SK-N-SH treated with all-trans-retinoic acid at 6 μM for 48 hours (cell line): ENCODE measurements at regions not wholly inside any gene's neighbourhood (a gene's known extent, or its start where the extent isn't known, plus 50 kb on each side); places are given as distances from the start of the nearest gene placed in this dataset.

ENCODE experiments used
- ATAC-seq: fragments of 200-7000 bp; cut with Tn5 transposase; 3 replicates; pipeline ENCODE4 v1.9.1; 2020; ENCODE audit warnings: mild to moderate bottlenecking, moderate library complexity
- ARNTL ChIP-seq: fragments of 450-650 bp; formaldehyde crosslinking; IDR thresholded peaks from 2 replicates; pipeline ENCODE4 v1.5.0; 2020; ENCODE audit warnings: low read depth, mild to moderate bottlenecking, moderate library complexity, borderline replicate concordance
- BACH2 ChIP-seq: fragments of 250-450 bp; sonication (Bioruptor Pico); IDR thresholded peaks from 2 replicates; pipeline ENCODE4 v1.9.0; 2021; ENCODE audit warnings: mild to moderate bottlenecking, borderline replicate concordance
- CREB5 ChIP-seq: fragments of 250-450 bp; sonication (Bioruptor Pico); IDR thresholded peaks from 2 replicates; pipeline ENCODE4 v1.5.1; 2020; ENCODE audit warnings: low read depth, mild to moderate bottlenecking, moderate library complexity
- CSDC2 ChIP-seq: fragments of 250-450 bp; sonication (Bioruptor Pico); IDR thresholded peaks from 2 replicates; pipeline ENCODE4 v1.5.0; 2020; ENCODE audit warnings: mild to moderate bottlenecking, moderate library complexity
- CSRNP3 ChIP-seq: fragments of 250-450 bp; sonication (Bioruptor Pico); IDR thresholded peaks from 2 replicates; pipeline ENCODE4 v1.5.1; 2021; ENCODE audit warnings: mild to moderate bottlenecking, moderate library complexity
- ESRRG ChIP-seq: fragments of 250-450 bp; sonication (Bioruptor Pico); IDR thresholded peaks from 2 replicates; pipeline ENCODE4 v1.6.1; 2021; ENCODE audit warnings: mild to moderate bottlenecking
- GLIS3 ChIP-seq: fragments of 250-450 bp; sonication (Bioruptor Pico); IDR thresholded peaks from 2 replicates; pipeline ENCODE4 v1.5.0; 2020; ENCODE audit warnings: mild to moderate bottlenecking, moderate library complexity
- ISL1 ChIP-seq: fragments of 250-450 bp; sonication (Bioruptor Pico); IDR thresholded peaks from 2 replicates; pipeline ENCODE4 v2.1.2; 2022; ENCODE audit warnings: mild to moderate bottlenecking, moderate library complexity
- OSR1 ChIP-seq: fragments of 250-450 bp; sonication (Bioruptor Pico); IDR thresholded peaks from 2 replicates; pipeline ENCODE4 v1.8.0; 2022; ENCODE audit warnings: moderate library complexity, mild to moderate bottlenecking, inconsistent platforms
- PATZ1 ChIP-seq: fragments of 250-450 bp; sonication (Bioruptor Pico); IDR thresholded peaks from 2 replicates; pipeline ENCODE4 v1.8.0; 2020; ENCODE audit warnings: mild to moderate bottlenecking, moderate library complexity, borderline replicate concordance
- PPARA ChIP-seq: fragments of 250-450 bp; sonication (Bioruptor Pico); IDR thresholded peaks from 2 replicates; pipeline ENCODE4 v1.5.0; 2020; ENCODE audit warnings: mild to moderate bottlenecking, borderline replicate concordance
- RARB ChIP-seq: fragments of 250-450 bp; sonication (Bioruptor Pico); IDR thresholded peaks from 2 replicates; pipeline ENCODE4 v1.8.0; 2021; ENCODE audit warnings: mild to moderate bottlenecking, moderate library complexity
- SNAI2 ChIP-seq: fragments of 250-450 bp; sonication (Bioruptor Pico); IDR thresholded peaks from 2 replicates; pipeline ENCODE4 v1.5.0; 2020; ENCODE audit warnings: mild to moderate bottlenecking, moderate library complexity
- TOX ChIP-seq: fragments of 250-450 bp; sonication (Bioruptor Pico); IDR thresholded peaks from 2 replicates; pipeline ENCODE4 v1.8.0; 2021; ENCODE audit warnings: mild to moderate bottlenecking, moderate library complexity, borderline replicate concordance
- TSHZ2 ChIP-seq: fragments of 250-450 bp; sonication (Bioruptor Pico); IDR thresholded peaks from 2 replicates; pipeline ENCODE4 v1.5.0; 2020; ENCODE audit warnings: mild to moderate bottlenecking, moderate library complexity
- ZC3H10 ChIP-seq: fragments of 250-450 bp; sonication (Bioruptor Pico); IDR thresholded peaks from 2 replicates; pipeline ENCODE4 v1.5.1; 2021; ENCODE audit warnings: mild to moderate bottlenecking, moderate library complexity
- ZFP3 ChIP-seq: fragments of 250-450 bp; sonication (Bioruptor Pico); IDR thresholded peaks from 2 replicates; pipeline ENCODE4 v1.5.0; 2020; ENCODE audit warnings: mild to moderate bottlenecking, moderate library complexity
- ZFP30 ChIP-seq: fragments of 450-650 bp; formaldehyde crosslinking; IDR thresholded peaks from 2 replicates; pipeline ENCODE4 v1.5.0; 2022; ENCODE audit warnings: mild to moderate bottlenecking, moderate library complexity
- ZNF565 ChIP-seq: fragments of 450-650 bp; formaldehyde crosslinking; conservative IDR thresholded peaks from 2 replicates; pipeline ENCODE4 v1.5.0; 2020; ENCODE audit warnings: low read depth, mild to moderate bottlenecking, moderate library complexity
- ZNF8 ChIP-seq: fragments of 450-650 bp; formaldehyde crosslinking; IDR thresholded peaks from 2 replicates; pipeline ENCODE4 v1.5.0; 2020; ENCODE audit warnings: mild to moderate bottlenecking, moderate library complexity

- ATAC-seq = no peak
- TF ChIP-seq ISL1 (CRISPR knock-in tag) = no peak
Observed at GRCh38 chr3:126266291-126266840, 86.0 kb upstream of the ALDH1L1 start.

GRCh38 chr3:126264952-126265351, 84.6 kb upstream of the ALDH1L1 start:
- TF ChIP-seq CSRNP3 (no peak), GLIS3 (CRISPR knock-in tag) (no peak), TOX (CRISPR knock-in tag) (no peak), SNAI2 (CRISPR knock-in tag) (no peak), ESRRG (CRISPR knock-in tag) (no peak), OSR1 (CRISPR knock-in tag) (no peak), TSHZ2 (CRISPR knock-in tag) (no peak), ARNTL (CRISPR knock-in tag) (no peak), PPARA (CRISPR knock-in tag) (no peak)
- ATAC-seq = no peak

GRCh38 chr3:126264381-126264780, 84.0 kb upstream of the ALDH1L1 start:
- TF ChIP-seq PATZ1 (CRISPR knock-in tag) (no peak), ZNF565 (CRISPR knock-in tag) (no peak), RARB (CRISPR knock-in tag) (no peak), ZFP3 (CRISPR knock-in tag) (no peak), CSRNP3 (no peak), ZFP30 (CRISPR knock-in tag) (no peak), CREB5 (CRISPR knock-in tag) (no peak), ZNF8 (CRISPR knock-in tag) (no peak)
- ATAC-seq = no peak

- TF ChIP-seq CSDC2 (CRISPR knock-in tag) = no peak
- TF ChIP-seq BACH2 (CRISPR knock-in tag) = no peak
- TF ChIP-seq TOX (CRISPR knock-in tag) = no peak
- no peak for TF ChIP-seq ZC3H10 (CRISPR knock-in tag)
- no peak for TF ChIP-seq CSRNP3
- TF ChIP-seq OSR1 (CRISPR knock-in tag) = no peak
- ATAC-seq = no peak
Observed at GRCh38 chr3:126263971-126264370, 83.6 kb upstream of the ALDH1L1 start.
